H1 (cell line): ENCODE measurements at regions not wholly inside any gene's neighbourhood (a gene's known extent, or its start where the extent isn't known, plus 50 kb on each side); places are given as distances from the start of the nearest gene placed in this dataset.
A peak's percentile ranks its signal among the peaks of the same experiment; 100 is the strongest.

Source experiments
- CTCF ChIA-PET: fragments of 300-600 bp; sonication (Branson Sonifier 250); formaldehyde crosslinking; loops from one replicate; lab custom pipeline; 2021; ENCODE audit not compliant: partially characterized antibody; lab: Charles Lee
- POLR2A ChIA-PET: fragments of 300-600 bp; sonication (Branson Sonifier 250); formaldehyde crosslinking; loops from one replicate; lab custom pipeline; 2021; ENCODE audit warnings: inconsistent platforms; ENCODE audit not compliant: partially characterized antibody; lab: Charles Lee
- DNase-seq, 2 experiments: peaks; one replicate each; pipeline versions ENCODE4 v3.0.0 to v3.0.0-alpha.2; 2010 to 2022; ENCODE audit warnings: low spot score in 2 of 2, low read depth in 1 of 2, mixed read lengths in 1 of 2
- FAIRE-seq: peaks from 2 replicates; lab custom pipeline; 2011; peaks lifted over from hg19 to GRCh38; lab: Jason Lieb, UNC
- H2AFZ ChIP-seq: 2 replicates; pipeline ENCODE4 v1.8.1; 2012; ENCODE audit warnings: low read length, inconsistent platforms
- H2AK5ac ChIP-seq: 2 replicates; pipeline ENCODE4 v1.6.1; 2013; ENCODE audit warnings: low read depth, low read length
- H2BK120ac ChIP-seq: replicated peaks from 2 replicates; pipeline ENCODE3; 2013; ENCODE audit warnings: low read depth, low read length, inconsistent platforms
- H2BK12ac ChIP-seq: 2 replicates; pipeline ENCODE4 v1.6.1; 2013; ENCODE audit warnings: low read depth, low read length
- H2BK15ac ChIP-seq: 2 replicates; pipeline ENCODE4 v1.6.1; 2013; ENCODE audit warnings: low read length
- H2BK20ac ChIP-seq: 2 replicates; pipeline ENCODE4 v1.6.1; 2013; ENCODE audit warnings: low read length
- H2BK5ac ChIP-seq: 2 replicates; pipeline ENCODE4 v1.6.1; 2013; ENCODE audit warnings: low read depth, low read length
- H3K14ac ChIP-seq: 2 replicates; pipeline ENCODE4 v1.6.1; 2013; ENCODE audit warnings: inconsistent platforms; ENCODE audit not compliant: insufficient read length
- H3K18ac ChIP-seq: 2 replicates; pipeline ENCODE4 v1.6.1; 2013; ENCODE audit warnings: low read length; ENCODE audit errors: extremely low read depth
- H3K23ac ChIP-seq: 2 replicates; pipeline ENCODE4 v1.6.1; 2013; ENCODE audit warnings: inconsistent platforms; ENCODE audit not compliant: insufficient read length
- H3K23me2 ChIP-seq: 2 replicates; pipeline ENCODE4 v1.6.1; 2013; ENCODE audit warnings: low read depth, low read length
- H3K27ac ChIP-seq: 2 replicates; pipeline ENCODE4 v1.6.1; 2011; ENCODE audit warnings: low read depth, low read length, inconsistent platforms
- H3K27me3 ChIP-seq, 4 experiments: replicated peaks in 1 of 4; 1 replicate in 1 of 4; 2 replicates in 3 of 4; pipeline versions ENCODE4 v1.6.1 to v1.8.1; 2011 to 2013; ENCODE audit warnings: low read length in 3 of 4, mild to moderate bottlenecking in 3 of 4, inconsistent platforms in 2 of 4, mixed read lengths in 2 of 4, moderate library complexity in 1 of 4; ENCODE audit not compliant: control insufficient read depth in 3 of 4, insufficient read depth in 3 of 4; ENCODE audit errors: extremely low read depth in 1 of 4
- H3K36me3 ChIP-seq, 4 experiments: 2 replicates each; pipeline versions ENCODE4 v1.6.1 to v1.8.1; 2011 to 2013; ENCODE audit warnings: mild to moderate bottlenecking in 4 of 4, low read length in 3 of 4, moderate library complexity in 2 of 4, control low read depth in 1 of 4, inconsistent platforms in 1 of 4; ENCODE audit not compliant: insufficient read depth in 4 of 4, control insufficient read depth in 2 of 4
- H3K4ac ChIP-seq: replicated peaks from 2 replicates; pipeline ENCODE3; 2013; ENCODE audit warnings: low read length, low read depth, mixed read lengths, inconsistent platforms; ENCODE audit not compliant: insufficient read length
- H3K4me1 ChIP-seq, 4 experiments: replicated peaks in 1 of 4; 1 replicate in 1 of 4; 2 replicates in 3 of 4; pipeline versions ENCODE4 v1.6.1 to v1.8.1; 2011 to 2013; ENCODE audit warnings: low read length in 3 of 4, inconsistent platforms in 2 of 4, mixed read lengths in 1 of 4; ENCODE audit not compliant: insufficient read depth in 4 of 4, control insufficient read depth in 3 of 4
- H3K4me2 ChIP-seq, 2 experiments: 2 replicates each; pipeline versions ENCODE4 v1.6.1 to v1.8.1; 2011 to 2013; ENCODE audit warnings: low read depth in 2 of 2, low read length in 2 of 2, control low read depth in 1 of 2, inconsistent platforms in 1 of 2, mild to moderate bottlenecking in 1 of 2; ENCODE audit not compliant: insufficient read depth in 1 of 2
- H3K4me3 ChIP-seq, 4 experiments: fragments of 200-600, 300-600 bp in 1 of 4; sonication (generic), shearing (Covaris generic), sonication (Bioruptor Twin) in 1 of 4; 2 replicates each; pipeline versions ENCODE4 v1.5.1 to v1.8.1; 2011 to 2016; ENCODE audit warnings: low read length in 4 of 4, low read depth in 3 of 4, control low read depth in 2 of 4, inconsistent platforms in 2 of 4, mild to moderate bottlenecking in 2 of 4, mixed read lengths in 1 of 4, moderate library complexity in 1 of 4; ENCODE audit not compliant: insufficient read depth in 2 of 4; ENCODE audit errors: extremely low read depth in 1 of 4
- H3K56ac ChIP-seq: replicated peaks from 2 replicates; pipeline ENCODE3; 2013; ENCODE audit warnings: low read depth, mild to moderate bottlenecking, mixed read lengths, low read length, inconsistent platforms; ENCODE audit not compliant: insufficient read length
- H3K79me1 ChIP-seq: 2 replicates; pipeline ENCODE4 v1.6.1; 2013; ENCODE audit warnings: low read depth, low read length, control low read depth
- H3K79me2 ChIP-seq, 2 experiments: 2 replicates each; pipeline versions ENCODE4 v1.6.1 to v1.8.1; 2012 to 2013; ENCODE audit warnings: low read length in 2 of 2, mild to moderate bottlenecking in 2 of 2, inconsistent platforms in 1 of 2; ENCODE audit not compliant: insufficient read depth in 2 of 2, control insufficient read depth in 1 of 2
- H3K9ac ChIP-seq, 4 experiments: replicated peaks in 1 of 4; 1 replicate in 1 of 4; 2 replicates in 3 of 4; pipeline versions ENCODE4 v1.6.1 to v1.8.1; 2011 to 2013; ENCODE audit warnings: low read depth in 3 of 4, low read length in 3 of 4, control low read depth in 2 of 4, mild to moderate bottlenecking in 2 of 4, moderate library complexity in 2 of 4, inconsistent platforms in 1 of 4; ENCODE audit errors: extremely low read depth in 1 of 4
- H3K9me3 ChIP-seq, 2 experiments: 2 replicates each; pipeline versions ENCODE4 v1.6.1 to v1.8.1; 2012 to 2013; ENCODE audit warnings: mild to moderate bottlenecking in 2 of 2, moderate library complexity in 2 of 2, control low read depth in 1 of 2, inconsistent platforms in 1 of 2, low read depth in 1 of 2, low read length in 1 of 2, mixed read lengths in 1 of 2; ENCODE audit not compliant: insufficient read depth in 2 of 2
- H4K20me1 ChIP-seq, 2 experiments: replicated peaks in 1 of 2; 2 replicates each; pipeline versions ENCODE3 to v1.8.1; 2011 to 2013; ENCODE audit warnings: inconsistent platforms in 2 of 2, low read length in 2 of 2, mild to moderate bottlenecking in 1 of 2; ENCODE audit not compliant: insufficient read depth in 2 of 2, control insufficient read depth in 1 of 2
- H4K5ac ChIP-seq: 2 replicates; pipeline ENCODE4 v1.6.1; 2013; ENCODE audit warnings: low read length, low read depth, mixed read lengths, inconsistent platforms; ENCODE audit not compliant: insufficient read length
- H4K8ac ChIP-seq: 2 replicates; pipeline ENCODE4 v1.8.0; 2013; ENCODE audit warnings: mild to moderate bottlenecking, moderate library complexity, low read length, inconsistent platforms; ENCODE audit not compliant: insufficient read depth; ENCODE audit errors: extremely low read depth
- H4K91ac ChIP-seq: replicated peaks from 2 replicates; pipeline ENCODE3; 2013; ENCODE audit warnings: low read length, mixed read lengths, inconsistent platforms; ENCODE audit not compliant: insufficient read length
- BCL11A ChIP-seq, 2 experiments: IDR thresholded peaks; one replicate each; pipeline ENCODE4 v1.6.1; 2011; ENCODE audit warnings: low read depth in 2 of 2, low read length in 2 of 2, mild to moderate bottlenecking in 2 of 2
- BRCA1 ChIP-seq: IDR thresholded peaks from 2 replicates; pipeline ENCODE4 v1.6.1; 2012; ENCODE audit warnings: low read depth, low read length, improper control_type of control experiment
- CBX5 ChIP-seq: fragments of 300-800, 300-1000 bp; sonication (generic); IDR thresholded peaks from 2 replicates; pipeline ENCODE4 v1.7.1; 2016; ENCODE audit warnings: antibody characterized with exemption, low read length, low read depth
- E2F6 ChIP-seq: IDR thresholded peaks from 2 replicates; pipeline ENCODE4 v1.6.1; 2012; ENCODE audit warnings: inconsistent platforms
- EGR1 ChIP-seq: IDR thresholded peaks from 2 replicates; pipeline ENCODE4 v1.6.1; 2011; ENCODE audit warnings: low read depth, low read length, borderline replicate concordance
- FOSL1 ChIP-seq: IDR thresholded peaks from 2 replicates; pipeline ENCODE4 v1.6.1; 2011; ENCODE audit warnings: mild to moderate bottlenecking, low read depth, low read length, moderate library complexity; ENCODE audit not compliant: insufficient read depth
- GTF2F1 ChIP-seq: IDR thresholded peaks from 2 replicates; pipeline ENCODE4 v1.6.1; 2012; ENCODE audit warnings: low read depth, low read length, improper control_type of control experiment, borderline replicate concordance
- HDAC6 ChIP-seq: IDR thresholded peaks from one replicate; pipeline ENCODE4 v1.7.1; 2012; ENCODE audit warnings: low read depth, mild to moderate bottlenecking, inconsistent platforms, low read length, moderate library complexity
- KDM1A ChIP-seq: fragments of 200-600, 300-600 bp; sonication (generic); IDR thresholded peaks from 2 replicates; pipeline ENCODE4 v1.7.1; 2016; ENCODE audit warnings: mild to moderate bottlenecking, low read length, borderline replicate concordance
- MAFK ChIP-seq: IDR thresholded peaks from 2 replicates; pipeline ENCODE4 v1.6.1; 2012; ENCODE audit warnings: low read depth, mild to moderate bottlenecking, improper control_type of control experiment, low read length
- SAP30 ChIP-seq: fragments of 300-600 bp; sonication (generic); IDR thresholded peaks from 2 replicates; pipeline ENCODE4 v1.7.1; 2012; ENCODE audit warnings: low read length, moderate library complexity, mild to moderate bottlenecking, inconsistent platforms; ENCODE audit not compliant: insufficient read depth, insufficient replicate concordance
- SIN3A ChIP-seq, 2 experiments: IDR thresholded peaks in 1 of 2; conservative IDR thresholded peaks in 1 of 2; 2 replicates each; pipeline ENCODE4 v1.6.1; 2011 to 2012; ENCODE audit warnings: low read length in 2 of 2, improper control_type of control experiment in 1 of 2, low read depth in 1 of 2, mild to moderate bottlenecking in 1 of 2
- SIX5 ChIP-seq: IDR thresholded peaks from 2 replicates; pipeline ENCODE4 v1.6.1; 2011; ENCODE audit warnings: mild to moderate bottlenecking, low read depth, low read length
- SP2 ChIP-seq: IDR thresholded peaks from 2 replicates; pipeline ENCODE4 v1.6.1; 2012; ENCODE audit warnings: mild to moderate bottlenecking, low read length, inconsistent platforms
- SUZ12 ChIP-seq: fragments of 200-600 bp; sonication (generic); IDR thresholded peaks from 2 replicates; pipeline ENCODE4 v1.6.1; 2012; ENCODE audit warnings: mild to moderate bottlenecking, inconsistent platforms, low read length, moderate library complexity, mixed read lengths
- WGBS, 2 experiments: shearing (Covaris generic) in 1 of 2; methylation state at CpG; one replicate each; pipeline versions ENCODE4 v1.1.6 to v1.1.7; 2013 to 2015; ENCODE audit warnings: low lambda C conversion rate in 2 of 2, mixed read lengths in 2 of 2, inconsistent platforms in 1 of 2, low coverage in 1 of 2, missing lambda C conversion rate in 1 of 2; ENCODE audit not compliant: insufficient replicate concordance in 2 of 2, insufficient coverage in 1 of 2, insufficient read length in 1 of 2; ENCODE audit errors: extremely low coverage in 1 of 2, missing lambda C conversion rate in 1 of 2; 5-methylcytosine and 5-hydroxymethylcytosine counted together

GRCh38 chr2:45255563-45255962 lies 246.3 kb upstream of the SIX2 start:
- no peak overlapping the region for H2BK12ac ChIP-seq
- no peaks in the 10 kb centered on the region for H3K79me2 ChIP-seq
- no peaks in the 10 kb centered on the region; a peak in 1 of 4 replicates for H3K9me3 ChIP-seq
- H4K91ac ChIP-seq: no peak overlapping the region
- FAIRE-seq: no peak
- H2BK20ac ChIP-seq: peak overlapping the region; percentile 56; the same call in 1 of the 2 replicates
- DNase-seq: no peak
- no peak overlapping the region for H3K27ac ChIP-seq
- no peaks in the 10 kb centered on the region for H3K79me1 ChIP-seq
- no peak overlapping the region for H2AK5ac ChIP-seq
- ChIA-PET POLR2A (no interaction called here), CTCF (no interaction called here)
- no peak overlapping the region for H3K9ac ChIP-seq
- no peak overlapping the region for H4K8ac ChIP-seq
- no peak overlapping the region for H2AFZ ChIP-seq
- H3K27me3 ChIP-seq: no peaks in the 10 kb centered on the region
- no peak overlapping the region for H3K23ac ChIP-seq
- H4K5ac ChIP-seq: no peak overlapping the region
- no peak overlapping the region for H3K4me2 ChIP-seq
- no peak overlapping the region for H3K18ac ChIP-seq
- no peak overlapping the region for H3K14ac ChIP-seq
- H4K20me1 ChIP-seq: no peaks in the 10 kb centered on the region
- WGBS, 2 experiments: 86% methylated on average over 3 of the region's 3 CpGs; no CpG with 5 or more reads in 1 of the 2 experiments
- H2BK15ac ChIP-seq: no peak overlapping the region
- no peaks in the 10 kb centered on the region for H3K23me2 ChIP-seq
- no peak overlapping the region for H2BK120ac ChIP-seq
- H3K4ac ChIP-seq: no peak overlapping the region
- peaks cover 17 to 24% (median 21%) of the 10 kb centered on the region in 4 experiments for H3K4me1 ChIP-seq
- H3K56ac ChIP-seq: no peak overlapping the region
- 0 out of 2 replicates have a peak overlapping the region, but pooled peaks have one; percentile 38 for H2BK5ac ChIP-seq
- H3K36me3 ChIP-seq: no peaks in the 10 kb centered on the region
- H3K4me3 ChIP-seq: no peak overlapping the region
- TF ChIP-seq MAFK: no peak
- no peak for TF ChIP-seq E2F6
- TF ChIP-seq SP2: no peak
- TF ChIP-seq GTF2F1: no peak
- no peak for TF ChIP-seq SIX5
- no peak for TF ChIP-seq BRCA1
- TF ChIP-seq HDAC6: no peak
- no peak for TF ChIP-seq CBX5
- TF ChIP-seq KDM1A: no peak
- no peak for TF ChIP-seq BCL11A (IDR thresholded peaks at IDR 0.05; ENCODE audit: low read depth in 2 of 2, low read length in 2 of 2)
- no peak for TF ChIP-seq SAP30
- TF ChIP-seq FOSL1: no peak
- TF ChIP-seq SIN3A (conservative IDR thresholded peaks at IDR 0.05 in 1 of 2, IDR thresholded peaks at IDR 0.05 in 1 of 2; ENCODE audit: low read depth in 1 of 2, low read length in 2 of 2): no peak
- no peak for TF ChIP-seq SUZ12
- TF ChIP-seq EGR1: no peak
